ENCODE measurements at regions not wholly inside any gene's neighbourhood (a gene's known extent, or its start where the extent isn't known, plus 50 kb on each side); places are given as distances from the start of the nearest gene placed in this dataset.

DNA sequence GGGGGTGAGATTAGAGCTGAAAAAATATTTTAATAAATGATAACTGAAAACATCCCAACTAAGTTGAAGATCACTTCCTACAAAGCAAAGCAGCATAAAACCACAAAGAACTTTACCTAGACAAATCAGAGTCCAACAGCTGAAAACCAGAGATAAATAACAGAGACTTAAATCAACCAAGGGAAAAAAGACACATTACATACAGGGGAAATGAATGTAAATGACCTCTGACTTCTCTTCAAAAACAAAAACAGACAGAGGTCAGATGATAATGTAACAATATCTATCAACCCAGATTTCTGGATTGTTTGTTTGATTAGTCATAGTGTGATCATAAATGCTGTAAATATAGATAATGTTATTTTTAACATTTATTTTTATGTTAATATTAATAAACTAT lies 782.8 kb downstream of the TFAP2A start:
- Histone ChIP-seq H3K79me2 (ENCODE audit: control insufficient read depth, insufficient read depth, low read length) (no peaks in the 10 kb centered on the region), H3K27ac (ENCODE audit: insufficient read depth, low read depth, low read length) (no peak overlapping the region), H3K27me3 (ENCODE audit: control insufficient read depth in 2 of 2, insufficient read depth in 2 of 2, low read length in 2 of 2) (no peaks in the 10 kb centered on the region), H3K9me1 (replicated peaks; ENCODE audit: control insufficient read depth, extremely low read depth, insufficient read depth, low read length) (no peaks in the 10 kb centered on the region), H3K4me1 (ENCODE audit: control insufficient read depth, extremely low read depth, insufficient read depth, low read length) (peaks cover 9% of the 10 kb centered on the region), H3K9ac (replicated peaks; ENCODE audit: extremely low read depth, insufficient read depth, low read length) (no peak overlapping the region), H3K4me2 (ENCODE audit: insufficient read depth, low read length) (no peak overlapping the region), H2AFZ (ENCODE audit: low read depth, low read length) (no peak overlapping the region), H4K20me1 (replicated peaks; ENCODE audit: control insufficient read depth, extremely low read depth, insufficient read depth, low read length) (no peaks in the 10 kb centered on the region), H3K4me3 (replicated peaks in 1 of 3; ENCODE audit: insufficient read depth in 1 of 3, low read depth in 1 of 3, low read length in 3 of 3) (no peak overlapping the region), H3K36me3 (ENCODE audit: control insufficient read depth in 2 of 2, extremely low read depth in 1 of 2, insufficient read depth in 2 of 2, low read length in 2 of 2) (no peaks in the 10 kb centered on the region), H3K9me3 (replicated peaks; ENCODE audit: control insufficient read depth, insufficient read depth, low read length) (no peaks in the 10 kb centered on the region)
- DNase-seq (ENCODE audit: low read depth, low spot score) (peak; percentile 63), FAIRE-seq (no peak)
- dilution Hi-C loops (cut with MboI; ENCODE audit: extremely low pct_ligation_motif_present, low sequenced_read_pairs) (no loop called here), intact Hi-C loops (cut with micrococcal nuclease) (loop anchor here (1.0 kb wide), 1 partner anchor 95 kb away; no protein-coding TSS in a partner anchor)
- POLR2A ChIA-PET = no interaction called here
- no TSS peak for BruUV-seq (replicated peaks)
- TF ChIP-seq POLR2AphosphoS5 (IDR thresholded peaks at IDR 0.05; ENCODE audit: insufficient read depth, low read depth, low read length) (no peak), POLR2A (IDR thresholded peaks at IDR 0.05; ENCODE audit: low read depth, low read length) (peak; percentile 26), MYC (IDR thresholded peaks at IDR 0.05; ENCODE audit: low read depth, low read length) (no peak), EZH2 (IDR thresholded peaks at IDR 0.05; ENCODE audit: borderline replicate concordance, low read depth, low read length, severe bottlenecking) (no peak), JUN (IDR thresholded peaks at IDR 0.05; ENCODE audit: borderline replicate concordance, insufficient read depth, insufficient read length, low read depth) (peak; percentile 27), GATA2 (IDR thresholded peaks at IDR 0.05; ENCODE audit: insufficient read depth, insufficient read length, low read depth, low read length) (peak; percentile 39), FOS (IDR thresholded peaks at IDR 0.05; ENCODE audit: borderline replicate concordance, insufficient read depth, low read length) (peak; percentile 65)
- TF ChIP-seq, protein P1, sequence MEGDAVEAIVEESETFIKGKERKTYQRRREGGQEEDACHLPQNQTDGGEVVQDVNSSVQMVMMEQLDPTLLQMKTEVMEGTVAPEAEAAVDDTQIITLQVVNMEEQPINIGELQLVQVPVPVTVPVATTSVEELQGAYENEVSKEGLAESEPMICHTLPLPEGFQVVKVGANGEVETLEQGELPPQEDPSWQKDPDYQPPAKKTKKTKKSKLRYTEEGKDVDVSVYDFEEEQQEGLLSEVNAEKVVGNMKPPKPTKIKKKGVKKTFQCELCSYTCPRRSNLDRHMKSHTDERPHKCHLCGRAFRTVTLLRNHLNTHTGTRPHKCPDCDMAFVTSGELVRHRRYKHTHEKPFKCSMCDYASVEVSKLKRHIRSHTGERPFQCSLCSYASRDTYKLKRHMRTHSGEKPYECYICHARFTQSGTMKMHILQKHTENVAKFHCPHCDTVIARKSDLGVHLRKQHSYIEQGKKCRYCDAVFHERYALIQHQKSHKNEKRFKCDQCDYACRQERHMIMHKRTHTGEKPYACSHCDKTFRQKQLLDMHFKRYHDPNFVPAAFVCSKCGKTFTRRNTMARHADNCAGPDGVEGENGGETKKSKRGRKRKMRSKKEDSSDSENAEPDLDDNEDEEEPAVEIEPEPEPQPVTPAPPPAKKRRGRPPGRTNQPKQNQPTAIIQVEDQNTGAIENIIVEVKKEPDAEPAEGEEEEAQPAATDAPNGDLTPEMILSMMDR (IDR thresholded peaks at IDR 0.05; ENCODE audit: extremely low read depth in 1 of 2, insufficient read depth in 1 of 2, low read depth in 1 of 2, low read length in 2 of 2) = no peak
- TF ChIP-seq, protein P2, sequence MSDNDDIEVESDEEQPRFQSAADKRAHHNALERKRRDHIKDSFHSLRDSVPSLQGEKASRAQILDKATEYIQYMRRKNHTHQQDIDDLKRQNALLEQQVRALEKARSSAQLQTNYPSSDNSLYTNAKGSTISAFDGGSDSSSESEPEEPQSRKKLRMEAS (IDR thresholded peaks at IDR 0.05; ENCODE audit: insufficient read depth, insufficient read length) = no peak
- CTCF ChIA-PET = no interaction called here
